ENCODE measurements at regions not wholly inside any gene's neighbourhood (a gene's known extent, or its start where the extent isn't known, plus 50 kb on each side); places are given as distances from the start of the nearest gene placed in this dataset.
A peak's percentile ranks its signal among the peaks of the same experiment; 100 is the strongest.
"Not testable (repeated sequence)": the region's sequence is repeated elsewhere in the genome, so short reads cannot be mapped to it uniquely, and the experiment has no call there.

DNA sequence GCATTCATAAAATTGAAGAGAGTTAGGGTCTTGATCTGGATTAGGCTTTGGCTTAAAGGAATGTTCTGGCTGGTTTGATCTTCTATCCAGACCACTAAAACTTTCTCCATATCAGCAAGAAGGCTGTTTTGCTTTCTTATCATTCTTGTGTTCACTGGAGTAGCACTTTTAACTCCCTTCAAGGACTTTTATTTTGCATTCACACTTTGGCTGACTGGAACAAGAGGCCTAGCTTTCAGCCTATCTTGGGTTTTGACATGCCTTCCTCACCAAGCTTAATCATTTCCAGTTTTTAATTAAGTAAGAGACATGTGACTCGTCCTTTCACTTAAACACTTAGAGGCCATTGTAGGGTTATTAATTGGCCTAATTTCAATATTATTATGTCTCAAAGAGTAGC is 190.3 kb downstream of the RAB11FIP2 start:
- CTCF ChIA-PET, H3K27ac Mint-ChIP-seq: not testable (repeated sequence)

DNA sequence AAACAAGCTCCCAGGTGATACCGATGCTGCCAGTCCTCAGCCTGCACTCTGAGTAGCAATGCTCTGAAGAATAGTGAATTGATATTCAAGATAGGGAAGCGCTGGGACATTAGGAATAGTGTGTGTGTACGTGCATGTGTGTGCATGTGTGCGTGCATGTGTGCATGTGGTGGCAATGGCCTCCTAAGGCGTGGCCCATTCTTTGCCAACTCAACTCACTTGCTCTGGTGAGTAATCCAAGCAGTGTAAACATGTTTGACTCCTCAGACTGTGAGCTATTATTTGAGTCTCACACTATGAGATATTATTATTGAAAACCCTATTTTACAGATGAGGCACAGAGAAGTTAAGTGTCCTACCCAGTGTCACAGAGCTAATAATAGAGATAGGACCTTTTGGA is 186.6 kb downstream of the RAB11FIP2 start:
- H3K9me3 Mint-ChIP-seq, result no peaks in the 10 kb centered on the region
- H3K27ac Mint-ChIP-seq, result no peak overlapping the region
- peaks cover 15% of the 10 kb centered on the region for H3K27me3 Mint-ChIP-seq (ENCODE audit: low read depth)
- no peaks in the 10 kb centered on the region for H3K36me3 Mint-ChIP-seq (ENCODE audit: low read depth)
- no peak for DNase-seq
- no peaks in the 10 kb centered on the region for H3K4me1 Mint-ChIP-seq (ENCODE audit: low read depth)
- CTCF ChIA-PET, result interaction anchor here (1.4 kb wide), 1 partner anchor 383 kb away, joined by 3 read pairs; no protein-coding TSS in a partner anchor
- no peak overlapping the region for H3K4me3 Mint-ChIP-seq
- intact Hi-C loops (cut with micrococcal nuclease), result loop anchor here (2.0 kb wide), 1 partner anchor 381 kb away; no protein-coding TSS in a partner anchor

More for the DNA sequence above, 190.3 kb downstream of the RAB11FIP2 start:
- H3K4me3 Mint-ChIP-seq; H3K9me3 Mint-ChIP-seq; H3K36me3 Mint-ChIP-seq (ENCODE audit: low read depth); intact Hi-C loops (cut with micrococcal nuclease); H3K4me1 Mint-ChIP-seq (ENCODE audit: low read depth); DNase-seq: not testable (repeated sequence)
- peaks cover 18% of the 10 kb centered on the region for H3K27me3 Mint-ChIP-seq (ENCODE audit: low read depth)

GRCh38 chr10:117860823-117861222 is 185.9 kb downstream of the RAB11FIP2 start:
- peaks cover 11% of the 10 kb centered on the region for H3K27me3 Mint-ChIP-seq (ENCODE audit: low read depth)
- H3K27ac Mint-ChIP-seq, result no peak overlapping the region
- no peaks in the 10 kb centered on the region for H3K36me3 Mint-ChIP-seq (ENCODE audit: low read depth)
- no peak overlapping the region for H3K4me3 Mint-ChIP-seq
- CTCF ChIA-PET, result interaction anchor here (1.4 kb wide), 1 partner anchor 382 kb away, joined by 3 read pairs; no protein-coding TSS in a partner anchor
- no peaks in the 10 kb centered on the region for H3K4me1 Mint-ChIP-seq (ENCODE audit: low read depth)
- intact Hi-C loops (cut with micrococcal nuclease), result loop anchor here (2.0 kb wide), 1 partner anchor 380 kb away; no protein-coding TSS in a partner anchor
- no peak for DNase-seq
- no peaks in the 10 kb centered on the region for H3K9me3 Mint-ChIP-seq

GRCh38 chr10:117861329-117861728 is 185.4 kb downstream of the RAB11FIP2 start:
- Mint-ChIP-seq H3K4me3 (no peak overlapping the region), H3K27me3 (ENCODE audit: low read depth) (peaks cover 13% of the 10 kb centered on the region), H3K4me1 (ENCODE audit: low read depth) (no peaks in the 10 kb centered on the region), H3K27ac (no peak overlapping the region), H3K36me3 (ENCODE audit: low read depth) (no peaks in the 10 kb centered on the region), H3K9me3 (no peaks in the 10 kb centered on the region)
- intact Hi-C loops (cut with micrococcal nuclease), result loop anchor here (2.0 kb wide), 1 partner anchor 379 kb away; no protein-coding TSS in a partner anchor
- DNase-seq, result no peak
- CTCF ChIA-PET, result interaction anchor here (1.4 kb wide), 1 partner anchor 381 kb away, joined by 3 read pairs; no protein-coding TSS in a partner anchor

GRCh38 chr10:117863771-117864170 is 183.0 kb downstream of the RAB11FIP2 start:
- Mint-ChIP-seq H3K4me1 (ENCODE audit: low read depth) (no peaks in the 10 kb centered on the region), H3K9me3 (no peaks in the 10 kb centered on the region), H3K27me3 (ENCODE audit: low read depth) (peaks cover 5% of the 10 kb centered on the region), H3K36me3 (ENCODE audit: low read depth) (no peaks in the 10 kb centered on the region), H3K4me3 (no peak overlapping the region), H3K27ac (no peak overlapping the region)
- intact Hi-C loops (cut with micrococcal nuclease), result no loop called here
- CTCF ChIA-PET, result interaction anchor here (1.0 kb wide), 1 partner anchor 10 kb away, joined by 4 read pairs; no protein-coding TSS in a partner anchor
- no peak for DNase-seq

DNA sequence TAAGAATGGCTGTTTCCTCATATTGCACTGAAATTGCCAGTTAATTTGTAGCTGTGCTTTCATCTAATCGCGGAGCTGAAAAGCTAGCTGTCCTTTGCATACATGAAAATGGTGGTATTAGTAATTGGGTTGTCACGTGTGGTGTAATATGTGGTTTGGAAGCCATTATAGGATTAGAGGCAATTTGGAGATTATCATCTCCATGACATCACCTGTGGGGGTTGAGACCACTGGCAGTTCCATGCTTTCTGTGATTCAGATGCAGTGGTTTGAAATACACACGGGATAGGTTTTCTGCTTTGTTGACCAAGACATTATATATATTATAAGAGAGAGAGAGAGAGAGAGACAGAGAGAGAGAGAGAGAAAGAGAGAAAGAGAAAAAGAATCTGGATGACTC is 180.8 kb downstream of the RAB11FIP2 start:
- H3K27me3 Mint-ChIP-seq (ENCODE audit: low read depth), result peaks cover 4% of the 10 kb centered on the region
- H3K4me1 Mint-ChIP-seq (ENCODE audit: low read depth), result no peaks in the 10 kb centered on the region
- H3K27ac Mint-ChIP-seq, result no peak overlapping the region
- no peaks in the 10 kb centered on the region for H3K36me3 Mint-ChIP-seq (ENCODE audit: low read depth)
- intact Hi-C loops (cut with micrococcal nuclease), result no loop called here
- DNase-seq, result no peak
- no peaks in the 10 kb centered on the region for H3K9me3 Mint-ChIP-seq
- CTCF ChIA-PET, result no interaction called here
- H3K4me3 Mint-ChIP-seq, result no peak overlapping the region

DNA sequence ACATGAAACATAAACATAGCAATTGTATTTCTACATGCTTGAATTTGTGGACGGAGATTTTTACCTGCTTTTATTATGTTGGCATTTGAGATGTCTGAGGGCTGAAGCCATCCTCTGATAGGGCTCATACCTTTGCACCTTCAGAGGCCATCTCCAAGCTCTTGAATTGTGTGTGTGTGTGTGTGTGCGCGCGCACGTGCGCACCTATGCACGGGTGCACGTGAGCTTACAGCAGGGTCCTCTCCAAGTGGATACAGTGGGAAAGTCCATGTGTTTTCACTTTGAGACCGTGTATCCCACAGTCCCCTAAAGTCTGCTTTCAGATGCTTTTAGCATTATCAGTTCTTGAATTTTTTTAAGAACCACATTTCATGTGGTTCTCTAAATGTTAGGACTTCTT is 178.6 kb downstream of the RAB11FIP2 start:
- intact Hi-C loops (cut with micrococcal nuclease), result no loop called here
- H3K36me3 Mint-ChIP-seq (ENCODE audit: low read depth), result no peaks in the 10 kb centered on the region
- no peak overlapping the region for H3K4me3 Mint-ChIP-seq
- H3K27me3 Mint-ChIP-seq (ENCODE audit: low read depth), result peaks cover 7% of the 10 kb centered on the region
- CTCF ChIA-PET, result no interaction called here
- H3K27ac Mint-ChIP-seq, result no peak overlapping the region
- H3K9me3 Mint-ChIP-seq, result no peaks in the 10 kb centered on the region
- H3K4me1 Mint-ChIP-seq (ENCODE audit: low read depth), result no peaks in the 10 kb centered on the region
- DNase-seq, result no peak

DNA sequence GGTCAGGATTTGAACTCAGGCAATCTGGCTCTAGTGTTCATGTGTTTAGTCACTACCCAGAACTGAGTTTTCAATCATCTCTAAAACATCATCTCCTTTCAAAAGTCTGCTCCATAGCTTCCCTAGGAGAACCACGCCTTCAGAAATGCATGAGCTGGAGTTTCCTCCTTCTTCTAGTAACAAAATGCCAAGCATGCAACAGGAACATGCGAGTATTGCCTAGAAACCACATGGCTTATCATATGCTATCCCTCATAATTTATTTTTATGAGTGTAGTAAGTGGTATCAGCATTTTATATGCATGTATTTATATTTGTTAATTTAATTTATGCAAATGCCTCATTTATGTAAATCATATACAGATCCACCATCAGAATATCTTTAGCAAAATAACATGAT is 170.9 kb downstream of the RAB11FIP2 start:
- Mint-ChIP-seq H3K36me3 (ENCODE audit: low read depth) (no peaks in the 10 kb centered on the region), H3K4me1 (ENCODE audit: low read depth) (no peaks in the 10 kb centered on the region), H3K27ac (no peak overlapping the region), H3K9me3 (no peaks in the 10 kb centered on the region), H3K27me3 (ENCODE audit: low read depth) (peaks cover 8% of the 10 kb centered on the region), H3K4me3 (no peak overlapping the region)
- DNase-seq, result no peak
- CTCF ChIA-PET, result interaction anchor here (2.0 kb wide), 1 partner anchor 584 kb away, joined by 5 read pairs; no protein-coding TSS in a partner anchor
- intact Hi-C loops (cut with micrococcal nuclease), result no loop called here

DNA sequence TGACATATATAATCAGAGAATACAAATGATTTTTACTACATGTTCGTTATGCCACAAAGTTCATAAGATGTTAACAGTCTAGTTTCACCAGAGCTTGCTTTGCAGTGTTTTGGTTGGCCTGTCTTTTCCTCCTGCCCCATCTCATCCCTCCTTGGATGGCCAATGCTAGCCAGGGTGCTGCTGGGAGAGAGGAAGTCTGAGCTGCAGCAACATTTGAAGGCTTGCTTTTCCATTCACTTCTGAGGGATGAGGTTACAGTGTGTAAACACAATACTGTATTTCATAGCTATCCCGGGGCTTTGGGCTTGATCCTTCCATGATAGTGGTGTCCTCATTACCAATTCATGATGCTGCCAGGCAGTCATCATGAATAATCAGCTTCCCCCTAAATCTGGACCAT is 170.5 kb downstream of the RAB11FIP2 start:
- H3K4me1 Mint-ChIP-seq (ENCODE audit: low read depth), result no peaks in the 10 kb centered on the region
- H3K27me3 Mint-ChIP-seq (ENCODE audit: low read depth), result peaks cover 8% of the 10 kb centered on the region
- no peaks in the 10 kb centered on the region for H3K36me3 Mint-ChIP-seq (ENCODE audit: low read depth)
- H3K27ac Mint-ChIP-seq, result no peak overlapping the region
- CTCF ChIA-PET, result interaction anchor here (2.0 kb wide), 1 partner anchor 583 kb away, joined by 5 read pairs; no protein-coding TSS in a partner anchor
- H3K4me3 Mint-ChIP-seq, result no peak overlapping the region
- intact Hi-C loops (cut with micrococcal nuclease), result no loop called here
- no peak for DNase-seq
- H3K9me3 Mint-ChIP-seq, result no peaks in the 10 kb centered on the region

GRCh38 chr10:117878626-117879025 is 168.1 kb downstream of the RAB11FIP2 start:
- intact Hi-C loops (cut with micrococcal nuclease), result no loop called here
- no peak overlapping the region for H3K27ac Mint-ChIP-seq
- no peak overlapping the region for H3K4me3 Mint-ChIP-seq
- H3K36me3 Mint-ChIP-seq (ENCODE audit: low read depth), result no peaks in the 10 kb centered on the region
- no peak for DNase-seq
- H3K27me3 Mint-ChIP-seq (ENCODE audit: low read depth), result peaks cover 11% of the 10 kb centered on the region
- CTCF ChIA-PET, result no interaction called here
- no peaks in the 10 kb centered on the region for H3K4me1 Mint-ChIP-seq (ENCODE audit: low read depth)
- no peaks in the 10 kb centered on the region for H3K9me3 Mint-ChIP-seq

DNA sequence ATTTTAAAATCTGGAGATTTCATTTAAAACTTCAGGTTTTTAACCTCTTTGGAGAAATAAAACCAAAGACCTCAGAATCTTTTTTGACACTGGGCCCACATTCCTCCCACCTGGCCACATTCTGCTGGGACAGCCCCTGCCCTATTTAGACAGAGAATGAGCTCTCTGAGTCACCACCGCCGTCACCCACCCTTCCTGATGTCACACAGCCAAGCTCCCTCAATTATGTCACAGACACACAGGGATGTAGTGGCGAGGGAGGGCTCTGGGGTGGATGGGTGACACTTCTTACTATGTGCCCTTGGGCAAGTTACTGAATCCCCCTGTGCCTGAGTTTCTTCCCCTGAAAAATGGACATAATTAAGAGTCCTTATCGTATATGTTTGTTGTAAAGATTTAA is 162.6 kb downstream of the RAB11FIP2 start:
- H3K9me3 Mint-ChIP-seq, result no peaks in the 10 kb centered on the region
- intact Hi-C loops (cut with micrococcal nuclease), result no loop called here
- no peak overlapping the region for H3K4me3 Mint-ChIP-seq
- H3K36me3 Mint-ChIP-seq (ENCODE audit: low read depth), result no peaks in the 10 kb centered on the region
- CTCF ChIA-PET, result interaction anchor here (0.5 kb wide), 1 partner anchor 574 kb away, joined by 3 read pairs; no protein-coding TSS in a partner anchor
- no peak overlapping the region for H3K27ac Mint-ChIP-seq
- no peaks in the 10 kb centered on the region for H3K4me1 Mint-ChIP-seq (ENCODE audit: low read depth)
- peaks cover 14% of the 10 kb centered on the region for H3K27me3 Mint-ChIP-seq (ENCODE audit: low read depth)
- peak; percentile 7 for DNase-seq

GRCh38 chr10:117884592-117884991 is 162.1 kb downstream of the RAB11FIP2 start:
- intact Hi-C loops (cut with micrococcal nuclease), result no loop called here
- H3K27ac Mint-ChIP-seq, result no peak overlapping the region
- no peak overlapping the region for H3K4me3 Mint-ChIP-seq
- peaks cover 12% of the 10 kb centered on the region for H3K27me3 Mint-ChIP-seq (ENCODE audit: low read depth)
- H3K4me1 Mint-ChIP-seq (ENCODE audit: low read depth), result no peaks in the 10 kb centered on the region
- CTCF ChIA-PET, result no interaction called here
- H3K9me3 Mint-ChIP-seq, result no peaks in the 10 kb centered on the region
- no peaks in the 10 kb centered on the region for H3K36me3 Mint-ChIP-seq (ENCODE audit: low read depth)
- no peak for DNase-seq

DNA sequence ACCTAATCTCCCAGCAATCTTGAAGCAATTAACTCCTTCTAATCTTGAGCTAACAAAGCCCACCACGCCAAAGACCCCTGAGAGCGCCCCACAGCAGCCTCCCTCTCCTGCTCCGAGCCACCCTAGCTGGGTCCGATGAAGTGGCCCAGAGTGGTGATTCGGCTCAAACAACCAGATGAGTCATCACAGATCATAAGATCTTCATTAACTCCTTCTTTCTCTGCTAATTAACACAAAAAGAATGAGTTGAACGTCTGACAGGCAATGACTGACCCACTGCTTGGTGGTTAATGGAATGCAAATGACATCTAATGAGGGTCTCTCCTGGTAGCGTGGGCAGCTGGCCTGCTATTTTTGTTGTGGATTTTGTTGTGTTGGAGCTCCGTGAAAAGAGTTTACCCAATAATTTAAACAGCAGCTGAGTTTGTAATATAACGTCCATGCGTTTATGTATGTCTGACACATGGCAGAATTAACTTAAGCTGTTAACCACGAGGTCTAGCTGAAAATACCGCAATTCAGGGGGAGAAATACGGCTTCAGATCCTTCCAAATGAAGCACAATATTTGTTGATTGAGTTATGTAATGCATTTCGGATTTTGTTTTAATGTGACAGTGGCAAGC is 161.4 kb downstream of the RAB11FIP2 start:
- peaks cover 12% of the 10 kb centered on the region for H3K27me3 Mint-ChIP-seq (ENCODE audit: low read depth)
- H3K9me3 Mint-ChIP-seq, result no peaks in the 10 kb centered on the region
- DNase-seq, result no peak
- intact Hi-C loops (cut with micrococcal nuclease), result no loop called here
- no peak overlapping the region for H3K4me3 Mint-ChIP-seq
- H3K4me1 Mint-ChIP-seq (ENCODE audit: low read depth), result no peaks in the 10 kb centered on the region
- CTCF ChIA-PET, result no interaction called here
- no peak overlapping the region for H3K27ac Mint-ChIP-seq
- H3K36me3 Mint-ChIP-seq (ENCODE audit: low read depth), result no peaks in the 10 kb centered on the region
